ENCODE measurements at regions not wholly inside any gene's neighbourhood (a gene's known extent, or its start where the extent isn't known, plus 50 kb on each side); places are given as distances from the start of the nearest gene placed in this dataset.

- no peak overlapping the region for H2BK120ac ChIP-seq (replicated peaks; ENCODE audit: low read depth, low read length)
- H3K36me3 ChIP-seq (ENCODE audit: control insufficient read depth in 2 of 4, insufficient read depth in 4 of 4, low read length in 3 of 4) = no peaks in the 10 kb centered on the region
- no peak overlapping the region for H2AFZ ChIP-seq (ENCODE audit: low read length)
- no peak overlapping the region for H2BK20ac ChIP-seq (ENCODE audit: low read length)
- no peak overlapping the region for H4K91ac ChIP-seq (replicated peaks; ENCODE audit: insufficient read length, low read length)
- no peaks in the 10 kb centered on the region for H3K79me1 ChIP-seq (ENCODE audit: low read depth, low read length)
- no peak for FAIRE-seq
- no peak overlapping the region for H2AK5ac ChIP-seq (ENCODE audit: low read depth, low read length)
- TF ChIP-seq FOSL1 (IDR thresholded peaks at IDR 0.05; ENCODE audit: insufficient read depth, low read depth, low read length) = no peak
- TF ChIP-seq TEAD4 (IDR thresholded peaks at IDR 0.05; ENCODE audit: low read depth, low read length) = no peak
- no peak for TF ChIP-seq ZNF274 (IDR thresholded peaks at IDR 0.05; ENCODE audit: borderline replicate concordance, extremely low read depth, low read length)
- no peak for TF ChIP-seq POLR2AphosphoS5 (IDR thresholded peaks at IDR 0.05; ENCODE audit: low read depth, low read length)
- no peak for TF ChIP-seq ASH2L (IDR thresholded peaks at IDR 0.05; ENCODE audit: low read length)
- TF ChIP-seq CREB1 (IDR thresholded peaks at IDR 0.05) = no peak
- TF ChIP-seq SIX5 (IDR thresholded peaks at IDR 0.05; ENCODE audit: low read depth, low read length) = no peak
- TF ChIP-seq POU5F1 (IDR thresholded peaks at IDR 0.05; ENCODE audit: low read depth, low read length) = no peak
- no peak overlapping the region for H3K14ac ChIP-seq (ENCODE audit: insufficient read length)
- H3K4me2 ChIP-seq (ENCODE audit: insufficient read depth in 1 of 2, low read depth in 2 of 2, low read length in 2 of 2) = no peak overlapping the region
- no peaks in the 10 kb centered on the region for H3K79me2 ChIP-seq (ENCODE audit: control insufficient read depth in 1 of 2, insufficient read depth in 2 of 2, low read length in 2 of 2)
- H3K23ac ChIP-seq (ENCODE audit: insufficient read length) = no peak overlapping the region
- no peaks in the 10 kb centered on the region for H3K9me3 ChIP-seq (ENCODE audit: insufficient read depth in 2 of 2, low read depth in 1 of 2, low read length in 1 of 2)
- H2BK15ac ChIP-seq (ENCODE audit: low read length) = no peak overlapping the region
- ChIA-PET POLR2A (ENCODE audit: partially characterized antibody) (interaction anchor here (1.2 kb wide), 1 partner anchor 9 kb away, joined by 3 read pairs; no protein-coding TSS in a partner anchor), CTCF (ENCODE audit: partially characterized antibody) (interaction anchor here (0.8 to 1.1 kb wide), 2 partner anchors 43 to 108 kb away, joined by 3 read pairs; no protein-coding TSS in a partner anchor)
- H3K4ac ChIP-seq (replicated peaks; ENCODE audit: insufficient read length, low read depth, low read length) = no peak overlapping the region
- H3K9ac ChIP-seq (replicated peaks in 1 of 4; ENCODE audit: extremely low read depth in 1 of 4, low read depth in 3 of 4, low read length in 3 of 4) = no peak overlapping the region
- H4K8ac ChIP-seq (ENCODE audit: extremely low read depth, insufficient read depth, low read length) = no peak overlapping the region
- no peak overlapping the region for H2BK5ac ChIP-seq (ENCODE audit: low read depth, low read length)
- H3K4me3 ChIP-seq (ENCODE audit: extremely low read depth in 1 of 4, insufficient read depth in 2 of 4, low read depth in 3 of 4, low read length in 4 of 4) = no peak overlapping the region
- no peak overlapping the region for H3K18ac ChIP-seq (ENCODE audit: extremely low read depth, low read length)
- H3K56ac ChIP-seq (replicated peaks; ENCODE audit: insufficient read length, low read depth, low read length) = no peak overlapping the region
- WGBS, 2 experiments (ENCODE audit: extremely low coverage in 1 of 2, insufficient coverage in 1 of 2, insufficient read length in 1 of 2, insufficient replicate concordance in 2 of 2, low coverage in 1 of 2, low lambda C conversion rate in 2 of 2, missing lambda C conversion rate in 1 of 2) = 91% methylated on average over 1 of the region's 1 CpG; no CpG with 5 or more reads in 1 of the 2 experiments
- H4K20me1 ChIP-seq (replicated peaks in 1 of 2; ENCODE audit: control insufficient read depth in 1 of 2, insufficient read depth in 2 of 2, low read length in 2 of 2) = no peaks in the 10 kb centered on the region
- no peak for DNase-seq (ENCODE audit: low read depth in 1 of 2, low spot score in 2 of 2)
- no peak overlapping the region for H4K5ac ChIP-seq (ENCODE audit: insufficient read length, low read depth, low read length)
- H3K4me1 ChIP-seq (replicated peaks in 1 of 4; ENCODE audit: control insufficient read depth in 3 of 4, insufficient read depth in 4 of 4, low read length in 3 of 4) = peaks cover 0 to 11% (median 0%) of the 10 kb centered on the region in 4 experiments; a peak in 1 of 7 replicates
- no peak overlapping the region for H3K27ac ChIP-seq (ENCODE audit: low read depth, low read length)
- H3K23me2 ChIP-seq (ENCODE audit: low read depth, low read length) = no peaks in the 10 kb centered on the region
- peaks cover 0 to 2% (median 0%) of the 10 kb centered on the region in 4 experiments; a peak in 2 of 7 replicates for H3K27me3 ChIP-seq (replicated peaks in 1 of 4; ENCODE audit: control insufficient read depth in 3 of 4, extremely low read depth in 1 of 4, insufficient read depth in 3 of 4, low read length in 3 of 4)
- no peak overlapping the region for H2BK12ac ChIP-seq (ENCODE audit: low read depth, low read length)
Observed at GRCh38 chr13:44058624-44059215, 179.0 kb downstream of the LACC1 start.
